ENCODE measurements at regions not wholly inside any gene's neighbourhood (a gene's known extent, or its start where the extent isn't known, plus 50 kb on each side); places are given as distances from the start of the nearest gene placed in this dataset.

GRCh38 chr3:23649448-23649847 lies 156.3 kb upstream of the UBE2E1 start:
- CTCF ChIA-PET = interaction anchor here (0.7 to 1.9 kb wide), 8 partner anchors 9 to 272 kb away, joined by 3 to 10 read pairs (median 4); no protein-coding TSS in a partner anchor
- no peak overlapping the region for H3K4me2 ChIP-seq (ENCODE audit: insufficient read depth, low read length)
- no peaks in the 10 kb centered on the region for H3K27me3 ChIP-seq (ENCODE audit: control insufficient read depth in 2 of 2, insufficient read depth in 2 of 2, low read length in 2 of 2)
- intact Hi-C loops (cut with micrococcal nuclease) (no loop called here), dilution Hi-C loops (cut with MboI; ENCODE audit: extremely low pct_ligation_motif_present, low sequenced_read_pairs) (no loop called here)
- H3K4me1 ChIP-seq (ENCODE audit: control insufficient read depth, extremely low read depth, insufficient read depth, low read length) = peaks cover 13% of the 10 kb centered on the region
- no peak overlapping the region for H3K9ac ChIP-seq (replicated peaks; ENCODE audit: extremely low read depth, insufficient read depth, low read length)
- H3K36me3 ChIP-seq (ENCODE audit: control insufficient read depth in 2 of 2, extremely low read depth in 1 of 2, insufficient read depth in 2 of 2, low read length in 2 of 2) = no peaks in the 10 kb centered on the region
- no peak overlapping the region for H3K4me3 ChIP-seq (replicated peaks in 1 of 3; ENCODE audit: insufficient read depth in 1 of 3, low read depth in 1 of 3, low read length in 3 of 3)
- no peaks in the 10 kb centered on the region for H3K9me1 ChIP-seq (replicated peaks; ENCODE audit: control insufficient read depth, extremely low read depth, insufficient read depth, low read length)
- no peak for DNase-seq (ENCODE audit: low read depth, low spot score)
- no peak overlapping the region for H2AFZ ChIP-seq (ENCODE audit: low read depth, low read length)
- TF ChIP-seq MAX (IDR thresholded peaks at IDR 0.05; ENCODE audit: insufficient read depth, insufficient read length) (no peak), JUN (IDR thresholded peaks at IDR 0.05; ENCODE audit: borderline replicate concordance, insufficient read depth, insufficient read length, low read depth) (no peak), FOS (IDR thresholded peaks at IDR 0.05; ENCODE audit: borderline replicate concordance, insufficient read depth, low read length) (no peak), CTCF (IDR thresholded peaks at IDR 0.05; ENCODE audit: extremely low read depth in 1 of 2, insufficient read depth in 1 of 2, low read depth in 1 of 2, low read length in 2 of 2) (no peak), POLR2AphosphoS5 (IDR thresholded peaks at IDR 0.05; ENCODE audit: insufficient read depth, low read depth, low read length) (no peak)
- FAIRE-seq = no peak
- no TSS peak for BruUV-seq (replicated peaks)
- H3K79me2 ChIP-seq (ENCODE audit: control insufficient read depth, insufficient read depth, low read length) = no peaks in the 10 kb centered on the region
- POLR2A ChIA-PET = no interaction called here
- no peaks in the 10 kb centered on the region for H4K20me1 ChIP-seq (replicated peaks; ENCODE audit: control insufficient read depth, extremely low read depth, insufficient read depth, low read length)
- H3K9me3 ChIP-seq (replicated peaks; ENCODE audit: control insufficient read depth, insufficient read depth, low read length) = no peaks in the 10 kb centered on the region
- no peak overlapping the region for H3K27ac ChIP-seq (ENCODE audit: insufficient read depth, low read depth, low read length)

Data from endothelial cell of umbilical vein (primary cell).